Fibroblast of lung (primary cell): ENCODE measurements at regions not wholly inside any gene's neighbourhood (a gene's known extent, or its start where the extent isn't known, plus 50 kb on each side); places are given as distances from the start of the nearest gene placed in this dataset.

Experiments used
- DNase-seq, 2 donors: peaks; one replicate each; pipeline versions ENCODE4 v3.0.0 to v3.0.0-alpha.2; 2010; ENCODE audit warnings: low read depth in 2 of 2
- H2AFZ ChIP-seq: 2 replicates; pipeline ENCODE4 v1.5.1; 2012; ENCODE audit warnings: low read length, control low read depth, inconsistent platforms
- H3K27ac ChIP-seq: 2 replicates; pipeline ENCODE4 v1.5.1; 2011; ENCODE audit warnings: low read length, control low read depth; ENCODE audit not compliant: insufficient read depth
- H3K27me3 ChIP-seq: 2 replicates; pipeline ENCODE4 v1.5.1; 2011; ENCODE audit warnings: mild to moderate bottlenecking, low read length; ENCODE audit not compliant: control insufficient read depth, insufficient read depth
- H3K36me3 ChIP-seq: 2 replicates; pipeline ENCODE4 v1.5.1; 2011; ENCODE audit warnings: low read length; ENCODE audit not compliant: control insufficient read depth, insufficient read depth
- H3K4me1 ChIP-seq: 2 replicates; pipeline ENCODE4 v1.5.1; 2011; ENCODE audit warnings: low read length; ENCODE audit not compliant: control insufficient read depth, insufficient read depth; ENCODE audit errors: extremely low read depth
- H3K4me2 ChIP-seq: 2 replicates; pipeline ENCODE4 v1.5.1; 2011; ENCODE audit warnings: low read length, control low read depth; ENCODE audit not compliant: insufficient read depth; ENCODE audit errors: extremely low read depth
- H3K4me3 ChIP-seq, 4 experiments: fragments of 200-600 bp in 1 of 4; sonication (generic) in 1 of 4; replicated peaks in 1 of 4; 2 replicates each; pipeline ENCODE4 v1.5.1; 2011 to 2016; ENCODE audit warnings: low read length in 4 of 4, low read depth in 3 of 4, mild to moderate bottlenecking in 3 of 4, control low read depth in 2 of 4, inconsistent platforms in 1 of 4, mixed read lengths in 1 of 4; ENCODE audit not compliant: insufficient read depth in 1 of 4; ENCODE audit errors: control extremely low read depth in 1 of 4
- H3K79me2 ChIP-seq: 2 replicates; pipeline ENCODE4 v1.5.1; 2012; ENCODE audit warnings: mild to moderate bottlenecking, low read length, inconsistent platforms; ENCODE audit not compliant: control insufficient read depth, insufficient read depth
- H3K9ac ChIP-seq: 2 replicates; pipeline ENCODE4 v1.5.1; 2011; ENCODE audit warnings: mild to moderate bottlenecking, low read length, control low read depth; ENCODE audit not compliant: insufficient read depth
- H3K9me3 ChIP-seq: 2 replicates; pipeline ENCODE4 v1.5.1; 2012; ENCODE audit warnings: low read depth, low read length; ENCODE audit not compliant: control insufficient read depth, insufficient read depth
- H4K20me1 ChIP-seq: 2 replicates; pipeline ENCODE4 v1.5.1; 2011; ENCODE audit warnings: low read length; ENCODE audit not compliant: control insufficient read depth, insufficient read depth; ENCODE audit errors: extremely low read depth
- EZH2 ChIP-seq: IDR thresholded peaks from 2 replicates; pipeline ENCODE4 v1.5.1; 2012; ENCODE audit warnings: low read length, control low read depth, mild to moderate bottlenecking; ENCODE audit errors: missing control alignments
- TF ChIP-seq, protein P1 (sequence below), 2 donors: IDR thresholded peaks in 1 of 2; conservative IDR thresholded peaks in 1 of 2; 1 replicate in 1 of 2; 2 replicates in 1 of 2; pipeline ENCODE4 v1.5.1; 2011 to 2012; ENCODE audit warnings: low read length in 2 of 2, control low read depth in 1 of 2, inconsistent platforms in 1 of 2, low read depth in 1 of 2, mild to moderate bottlenecking in 1 of 2

DNA sequence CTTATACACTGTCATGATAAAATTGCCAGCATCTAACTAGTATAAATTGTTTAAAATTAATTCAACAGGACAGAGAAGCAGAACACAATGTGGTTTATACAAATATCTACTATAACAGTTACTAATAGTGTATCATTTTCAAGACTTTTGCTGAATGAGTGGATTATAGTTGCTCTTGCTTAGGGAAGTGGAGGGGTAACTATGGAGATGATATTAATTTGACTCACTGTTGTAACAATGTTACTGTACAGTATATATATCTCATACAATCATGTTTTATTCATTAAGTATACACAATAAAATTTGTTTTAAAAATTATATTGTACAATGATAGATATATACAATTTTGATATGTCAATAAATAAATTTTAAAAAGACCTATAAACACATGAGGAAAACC, 119.1 kb downstream of the ZPLD1 start:
- Histone ChIP-seq H4K20me1 (no peaks in the 10 kb centered on the region), H3K4me3 (no peak overlapping the region)
- no peak for TF ChIP-seq EZH2
- TF ChIP-seq, protein P1, sequence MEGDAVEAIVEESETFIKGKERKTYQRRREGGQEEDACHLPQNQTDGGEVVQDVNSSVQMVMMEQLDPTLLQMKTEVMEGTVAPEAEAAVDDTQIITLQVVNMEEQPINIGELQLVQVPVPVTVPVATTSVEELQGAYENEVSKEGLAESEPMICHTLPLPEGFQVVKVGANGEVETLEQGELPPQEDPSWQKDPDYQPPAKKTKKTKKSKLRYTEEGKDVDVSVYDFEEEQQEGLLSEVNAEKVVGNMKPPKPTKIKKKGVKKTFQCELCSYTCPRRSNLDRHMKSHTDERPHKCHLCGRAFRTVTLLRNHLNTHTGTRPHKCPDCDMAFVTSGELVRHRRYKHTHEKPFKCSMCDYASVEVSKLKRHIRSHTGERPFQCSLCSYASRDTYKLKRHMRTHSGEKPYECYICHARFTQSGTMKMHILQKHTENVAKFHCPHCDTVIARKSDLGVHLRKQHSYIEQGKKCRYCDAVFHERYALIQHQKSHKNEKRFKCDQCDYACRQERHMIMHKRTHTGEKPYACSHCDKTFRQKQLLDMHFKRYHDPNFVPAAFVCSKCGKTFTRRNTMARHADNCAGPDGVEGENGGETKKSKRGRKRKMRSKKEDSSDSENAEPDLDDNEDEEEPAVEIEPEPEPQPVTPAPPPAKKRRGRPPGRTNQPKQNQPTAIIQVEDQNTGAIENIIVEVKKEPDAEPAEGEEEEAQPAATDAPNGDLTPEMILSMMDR (conservative IDR thresholded peaks at IDR 0.05 in 1 of 2, IDR thresholded peaks at IDR 0.05 in 1 of 2; ENCODE audit: low read depth in 1 of 2, low read length in 2 of 2), result no peak

DNA sequence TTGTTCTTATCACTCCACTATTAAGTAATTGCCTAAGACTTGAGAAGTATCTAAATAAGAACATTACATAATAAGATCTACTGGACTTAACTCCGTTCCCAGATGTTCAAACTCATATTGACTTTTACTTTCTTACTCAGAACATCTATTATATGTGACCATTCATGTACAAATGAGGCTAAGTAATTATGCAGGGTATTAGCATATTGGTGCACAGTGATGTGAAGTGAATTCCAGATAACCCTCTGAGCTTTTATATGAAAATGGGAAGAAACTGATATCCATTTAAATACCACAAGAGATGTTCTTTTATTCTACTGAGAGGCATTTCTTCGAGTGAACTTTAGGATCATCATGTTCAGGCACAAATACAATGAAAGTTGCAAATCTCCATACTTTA, 135.7 kb downstream of the ZPLD1 start:
- H4K20me1 ChIP-seq, result no peaks in the 10 kb centered on the region

More for the DNA sequence above, 119.1 kb downstream of the ZPLD1 start:
- H3K9me3 ChIP-seq, result no peaks in the 10 kb centered on the region
- H3K9ac ChIP-seq, result no peak overlapping the region
- no peaks in the 10 kb centered on the region for H3K27me3 ChIP-seq
- no peaks in the 10 kb centered on the region for H3K36me3 ChIP-seq
- H3K27ac ChIP-seq, result no peak overlapping the region
- no peaks in the 10 kb centered on the region for H3K4me1 ChIP-seq
- H3K4me2 ChIP-seq, result no peak overlapping the region
- H3K79me2 ChIP-seq, result no peaks in the 10 kb centered on the region
- no peak for DNase-seq
- H2AFZ ChIP-seq, result no peak overlapping the region

DNA sequence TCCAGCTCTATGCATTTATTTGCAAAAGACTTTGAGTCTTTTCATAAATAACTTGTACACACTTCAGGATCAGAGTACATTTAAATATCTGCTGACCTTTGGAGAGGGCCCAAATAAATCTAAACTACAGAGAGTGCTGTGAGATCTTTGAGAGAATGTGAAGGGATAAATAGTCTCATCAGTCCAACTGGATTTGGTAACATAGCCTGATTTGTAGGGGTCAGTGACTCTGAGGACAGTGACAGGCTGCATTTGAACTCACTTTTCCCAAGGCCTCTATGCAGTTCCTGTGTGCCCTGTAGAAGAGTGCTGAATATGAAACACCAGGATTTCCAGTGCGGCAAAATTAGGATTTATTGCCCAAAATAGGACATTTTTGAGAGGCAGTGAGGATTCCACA, 136.2 kb downstream of the ZPLD1 start:
- no peak overlapping the region for H2AFZ ChIP-seq

More for the DNA sequence above, 135.7 kb downstream of the ZPLD1 start:
- no peaks in the 10 kb centered on the region for H3K27me3 ChIP-seq
- no peaks in the 10 kb centered on the region for H3K4me1 ChIP-seq
- H3K79me2 ChIP-seq, result no peaks in the 10 kb centered on the region
- no peak overlapping the region for H3K4me3 ChIP-seq
- no peak overlapping the region for H3K27ac ChIP-seq
- TF ChIP-seq, protein P1 (conservative IDR thresholded peaks at IDR 0.05 in 1 of 2, IDR thresholded peaks at IDR 0.05 in 1 of 2; ENCODE audit: low read depth in 1 of 2, low read length in 2 of 2), result no peak
- no peak for TF ChIP-seq EZH2
- H3K9ac ChIP-seq, result no peak overlapping the region
- DNase-seq, result no peak
- no peaks in the 10 kb centered on the region for H3K9me3 ChIP-seq
- no peak overlapping the region for H3K4me2 ChIP-seq
- no peak overlapping the region for H2AFZ ChIP-seq
- no peaks in the 10 kb centered on the region for H3K36me3 ChIP-seq

More for the DNA sequence above, 136.2 kb downstream of the ZPLD1 start:
- no peaks in the 10 kb centered on the region for H3K36me3 ChIP-seq
- H3K79me2 ChIP-seq, result no peaks in the 10 kb centered on the region
- H3K27me3 ChIP-seq, result no peaks in the 10 kb centered on the region
- no peak overlapping the region for H3K9ac ChIP-seq
- H3K27ac ChIP-seq, result no peak overlapping the region
- no peaks in the 10 kb centered on the region for H3K9me3 ChIP-seq
- no peaks in the 10 kb centered on the region for H3K4me1 ChIP-seq
- H3K4me3 ChIP-seq, result no peak overlapping the region
- H3K4me2 ChIP-seq, result no peak overlapping the region
- H4K20me1 ChIP-seq, result no peaks in the 10 kb centered on the region
- TF ChIP-seq, protein P1 (conservative IDR thresholded peaks at IDR 0.05 in 1 of 2, IDR thresholded peaks at IDR 0.05 in 1 of 2; ENCODE audit: low read depth in 1 of 2, low read length in 2 of 2), result no peak
- no peak for TF ChIP-seq EZH2
- no peak for DNase-seq
